ENCODE measurements at regions not wholly inside any gene's neighbourhood (a gene's known extent, or its start where the extent isn't known, plus 50 kb on each side); places are given as distances from the start of the nearest gene placed in this dataset.

GRCh38 chr2:237193436-237193835 lies 107.7 kb downstream of the COPS8 start:
- no peak overlapping the region for H3K27ac ChIP-seq
- no peaks in the 10 kb centered on the region for H3K9me3 ChIP-seq (ENCODE audit: control insufficient read depth, low read length)
- no peaks in the 10 kb centered on the region for H3K27me3 ChIP-seq (ENCODE audit: control insufficient read depth, insufficient read depth, low read length)
- H3K36me3 ChIP-seq (ENCODE audit: control insufficient read depth, insufficient read depth, low read length), result no peaks in the 10 kb centered on the region
- H3K4me1 ChIP-seq, result no peaks in the 10 kb centered on the region
- no peak overlapping the region for H3K4me3 ChIP-seq (ENCODE audit: low read depth, low read length)
- no peaks in the 10 kb centered on the region for H3K79me2 ChIP-seq
- no peak overlapping the region for H3K9ac ChIP-seq
- H2AFZ ChIP-seq, result no peak overlapping the region
- no peak overlapping the region for H3K4me2 ChIP-seq (ENCODE audit: low read length)
- TF ChIP-seq CTCF (IDR thresholded peaks at IDR 0.05), result no peak

GRCh38 chr2:237194081-237194480 lies 108.4 kb downstream of the COPS8 start:
- Histone ChIP-seq H3K36me3 (ENCODE audit: control insufficient read depth, insufficient read depth, low read length) (no peaks in the 10 kb centered on the region), H3K79me2 (no peaks in the 10 kb centered on the region), H3K9me3 (ENCODE audit: control insufficient read depth, low read length) (no peaks in the 10 kb centered on the region), H3K9ac (no peak overlapping the region), H3K4me3 (ENCODE audit: low read depth, low read length) (no peak overlapping the region), H3K27me3 (ENCODE audit: control insufficient read depth, insufficient read depth, low read length) (no peaks in the 10 kb centered on the region), H3K4me1 (no peaks in the 10 kb centered on the region), H3K4me2 (ENCODE audit: low read length) (no peak overlapping the region), H2AFZ (no peak overlapping the region), H3K27ac (no peak overlapping the region)
- TF ChIP-seq CTCF (IDR thresholded peaks at IDR 0.05), result no peak

- H3K27me3 ChIP-seq (ENCODE audit: control insufficient read depth, insufficient read depth, low read length), result no peaks in the 10 kb centered on the region
- H3K9ac ChIP-seq, result no peak overlapping the region
- H3K36me3 ChIP-seq (ENCODE audit: control insufficient read depth, insufficient read depth, low read length), result no peaks in the 10 kb centered on the region
- H3K79me2 ChIP-seq, result no peaks in the 10 kb centered on the region
- no peak overlapping the region for H3K4me2 ChIP-seq (ENCODE audit: low read length)
- no peak overlapping the region for H3K4me3 ChIP-seq (ENCODE audit: low read depth, low read length)
- H3K4me1 ChIP-seq, result no peaks in the 10 kb centered on the region
- H3K9me3 ChIP-seq (ENCODE audit: control insufficient read depth, low read length), result no peaks in the 10 kb centered on the region
- TF ChIP-seq CTCF (IDR thresholded peaks at IDR 0.05), result no peak
- no peak overlapping the region for H2AFZ ChIP-seq
- no peak overlapping the region for H3K27ac ChIP-seq
Observed at GRCh38 chr2:237194906-237195305, 109.2 kb downstream of the COPS8 start.

GRCh38 chr2:237195396-237196120 lies 109.9 kb downstream of the COPS8 start:
- Histone ChIP-seq H3K27ac (no peak overlapping the region), H3K4me1 (no peaks in the 10 kb centered on the region), H3K9me3 (ENCODE audit: control insufficient read depth, low read length) (no peaks in the 10 kb centered on the region), H3K9ac (no peak overlapping the region), H3K27me3 (ENCODE audit: control insufficient read depth, insufficient read depth, low read length) (no peaks in the 10 kb centered on the region), H3K79me2 (no peaks in the 10 kb centered on the region), H3K4me2 (ENCODE audit: low read length) (no peak overlapping the region), H3K4me3 (ENCODE audit: low read depth, low read length) (no peak overlapping the region), H2AFZ (no peak overlapping the region), H3K36me3 (ENCODE audit: control insufficient read depth, insufficient read depth, low read length) (no peaks in the 10 kb centered on the region)
- TF ChIP-seq CTCF (IDR thresholded peaks at IDR 0.05), result no peak

- Histone ChIP-seq H3K27me3 (ENCODE audit: control insufficient read depth, insufficient read depth, low read length) (no peaks in the 10 kb centered on the region), H2AFZ (no peak overlapping the region), H3K4me3 (ENCODE audit: low read depth, low read length) (no peak overlapping the region), H3K9me3 (ENCODE audit: control insufficient read depth, low read length) (no peaks in the 10 kb centered on the region), H3K27ac (no peak overlapping the region), H3K36me3 (ENCODE audit: control insufficient read depth, insufficient read depth, low read length) (no peaks in the 10 kb centered on the region), H3K4me2 (ENCODE audit: low read length) (no peak overlapping the region), H3K4me1 (no peaks in the 10 kb centered on the region), H3K79me2 (no peaks in the 10 kb centered on the region), H3K9ac (no peak overlapping the region)
- no peak for TF ChIP-seq CTCF (IDR thresholded peaks at IDR 0.05)
Observed at GRCh38 chr2:237196409-237196808, 110.7 kb downstream of the COPS8 start.
